ENCODE measurements at regions not wholly inside any gene's neighbourhood (a gene's known extent, or its start where the extent isn't known, plus 50 kb on each side); places are given as distances from the start of the nearest gene placed in this dataset.
"Not testable (repeated sequence)": the region's sequence is repeated elsewhere in the genome, so short reads cannot be mapped to it uniquely, and the experiment has no call there.

- Histone ChIP-seq H3K9me3 (ENCODE audit: low read depth, low read length) (no peaks in the 10 kb centered on the region), H3K4me1 (ENCODE audit: insufficient read depth, low read length) (peaks cover 16% of the 10 kb centered on the region), H3K4me3 (ENCODE audit: low read length) (no peak overlapping the region), H3K27me3 (ENCODE audit: insufficient read depth, low read length) (no peaks in the 10 kb centered on the region)
These were observed 195.1 kb downstream of the TXNL1 start for GRCh38 chr18:56443166-56443907.

DNA sequence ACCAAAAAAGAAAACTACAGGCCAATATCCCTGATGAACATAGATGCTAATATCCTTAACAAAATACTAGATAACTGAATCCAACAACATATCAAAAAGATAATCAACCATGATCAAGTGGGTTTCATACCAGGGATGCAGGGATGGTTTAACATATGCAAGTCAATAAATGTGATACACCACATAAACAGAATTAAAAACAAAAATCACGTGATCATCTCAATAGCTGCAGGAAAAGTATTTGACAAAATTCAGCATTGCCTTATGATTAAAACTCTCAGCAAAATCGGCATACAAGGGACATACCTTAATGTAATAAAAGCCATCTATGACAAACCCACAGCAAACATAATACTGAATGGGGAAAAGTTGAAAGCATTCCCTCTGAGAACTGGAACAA, 199.9 kb downstream of the TXNL1 start:
- H3K9me3 ChIP-seq (ENCODE audit: low read depth, low read length); H3K27me3 ChIP-seq (ENCODE audit: insufficient read depth, low read length); H3K4me1 ChIP-seq (ENCODE audit: insufficient read depth, low read length); H3K4me3 ChIP-seq (ENCODE audit: low read length): not testable (repeated sequence)

GRCh38 chr18:56436651-56437050, 201.7 kb downstream of the TXNL1 start:
- Histone ChIP-seq H3K9me3 (ENCODE audit: low read depth, low read length) (no peaks in the 10 kb centered on the region), H3K4me1 (ENCODE audit: insufficient read depth, low read length) (peaks cover under 1% of the 10 kb centered on the region), H3K4me3 (ENCODE audit: low read length) (no peak overlapping the region), H3K27me3 (ENCODE audit: insufficient read depth, low read length) (no peaks in the 10 kb centered on the region)

DNA sequence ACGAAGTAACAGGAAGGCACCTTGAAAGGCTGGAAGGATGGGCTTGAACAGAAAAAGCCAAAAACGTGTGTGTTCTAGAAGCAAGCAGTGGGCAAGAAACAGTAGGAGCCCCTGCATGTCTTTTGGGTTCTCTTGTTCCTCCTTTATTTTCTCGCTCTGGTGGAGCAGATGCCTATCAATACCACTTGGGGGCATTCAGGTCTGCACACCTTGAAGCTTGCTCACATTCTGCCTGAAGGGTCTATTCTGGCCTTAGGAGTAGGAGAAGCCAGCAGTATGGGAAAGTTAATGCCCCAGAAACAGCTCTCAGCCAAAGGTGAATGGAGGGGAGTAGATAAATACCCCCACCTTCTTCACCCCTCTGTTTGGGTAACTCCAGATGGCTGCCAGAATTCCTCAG, 204.5 kb downstream of the TXNL1 start:
- Histone ChIP-seq H3K27me3 (ENCODE audit: insufficient read depth, low read length) (no peaks in the 10 kb centered on the region), H3K4me3 (ENCODE audit: low read length) (no peak overlapping the region), H3K9me3 (ENCODE audit: low read depth, low read length) (no peaks in the 10 kb centered on the region), H3K4me1 (ENCODE audit: insufficient read depth, low read length) (no peaks in the 10 kb centered on the region)

- Histone ChIP-seq H3K4me3 (ENCODE audit: low read length) (no peak overlapping the region), H3K9me3 (ENCODE audit: low read depth, low read length) (peaks cover 6% of the 10 kb centered on the region), H3K4me1 (ENCODE audit: insufficient read depth, low read length) (no peaks in the 10 kb centered on the region), H3K27me3 (ENCODE audit: insufficient read depth, low read length) (no peaks in the 10 kb centered on the region)
These were observed 206.8 kb downstream of the TXNL1 start for GRCh38 chr18:56431551-56431950.

DNA sequence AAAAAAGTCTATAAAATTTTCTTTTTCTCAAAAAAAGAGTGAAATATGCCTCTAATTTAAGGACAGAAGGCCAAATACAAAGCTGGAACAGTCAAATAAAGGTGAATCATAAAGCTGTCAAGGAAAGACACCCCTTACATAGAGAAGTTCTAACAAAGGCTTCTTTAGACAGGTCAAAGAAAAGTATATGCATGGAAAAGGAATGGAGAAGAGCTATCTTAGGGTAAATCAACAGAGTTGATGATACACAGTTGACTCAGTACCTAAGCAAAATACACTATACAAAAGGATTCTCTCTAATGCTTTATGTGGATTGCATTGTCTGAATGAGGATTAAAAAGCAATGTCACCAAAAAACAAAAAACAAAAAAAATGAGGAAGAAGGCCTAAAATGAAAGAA, 214.8 kb downstream of the TXNL1 start:
- Histone ChIP-seq H3K27me3 (ENCODE audit: insufficient read depth, low read length) (no peaks in the 10 kb centered on the region), H3K9me3 (ENCODE audit: low read depth, low read length) (peaks cover 6% of the 10 kb centered on the region), H3K4me3 (ENCODE audit: low read length) (no peak overlapping the region)

DNA sequence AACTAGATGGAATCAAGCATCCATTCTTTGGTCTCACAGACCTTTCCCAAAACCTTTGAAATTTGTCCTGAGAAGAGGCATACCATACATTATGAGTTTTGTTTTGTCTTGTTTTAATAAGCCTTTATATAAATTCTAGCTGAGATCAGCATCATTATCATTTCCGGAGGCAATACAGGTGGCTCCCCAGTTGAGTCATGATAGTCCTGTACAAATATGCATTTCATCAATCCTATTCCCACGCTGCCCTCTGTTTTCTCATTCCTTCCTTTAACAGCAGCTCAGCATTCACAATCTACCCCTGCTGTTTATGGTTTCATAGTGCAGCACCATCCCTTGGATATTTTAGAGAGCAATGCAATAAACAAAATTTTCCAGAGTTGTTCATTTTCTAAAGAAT, 216.7 kb downstream of the TXNL1 start:
- Histone ChIP-seq H3K9me3 (ENCODE audit: low read depth, low read length) (no peaks in the 10 kb centered on the region), H3K4me3 (ENCODE audit: low read length) (no peak overlapping the region), H3K4me1 (ENCODE audit: insufficient read depth, low read length) (no peaks in the 10 kb centered on the region), H3K27me3 (ENCODE audit: insufficient read depth, low read length) (no peaks in the 10 kb centered on the region)

More for the DNA sequence above, 214.8 kb downstream of the TXNL1 start:
- H3K4me1 ChIP-seq (ENCODE audit: insufficient read depth, low read length), result no peaks in the 10 kb centered on the region

- H3K4me1 ChIP-seq (ENCODE audit: insufficient read depth, low read length); H3K4me3 ChIP-seq (ENCODE audit: low read length); H3K27me3 ChIP-seq (ENCODE audit: insufficient read depth, low read length); H3K9me3 ChIP-seq (ENCODE audit: low read depth, low read length): not testable (repeated sequence)
These were observed 217.5 kb downstream of the TXNL1 start for GRCh38 chr18:56420868-56421267.

DNA sequence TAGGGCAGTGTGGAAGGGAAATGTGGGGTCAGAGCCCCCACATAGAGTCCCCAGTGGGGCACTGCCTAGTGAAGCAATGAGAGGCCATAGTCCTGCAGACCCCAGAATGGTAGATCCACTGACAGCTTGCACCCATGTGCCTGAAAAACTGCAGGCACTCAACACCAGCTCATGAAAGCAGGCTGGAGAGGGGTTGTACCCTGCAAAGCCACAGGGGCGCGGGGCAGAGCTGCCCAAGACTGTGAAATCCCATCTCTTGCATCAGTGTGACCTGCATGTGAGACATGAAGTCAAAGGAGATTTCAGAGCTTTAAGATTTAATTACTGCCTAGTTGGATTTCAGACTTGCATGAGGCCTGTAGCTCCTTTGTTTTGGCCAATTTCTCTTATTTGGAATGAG, 224.0 kb downstream of the TXNL1 start:
- Histone ChIP-seq H3K27me3 (ENCODE audit: insufficient read depth, low read length) (no peaks in the 10 kb centered on the region), H3K9me3 (ENCODE audit: low read depth, low read length) (no peaks in the 10 kb centered on the region), H3K4me3 (ENCODE audit: low read length) (no peak overlapping the region)

DNA sequence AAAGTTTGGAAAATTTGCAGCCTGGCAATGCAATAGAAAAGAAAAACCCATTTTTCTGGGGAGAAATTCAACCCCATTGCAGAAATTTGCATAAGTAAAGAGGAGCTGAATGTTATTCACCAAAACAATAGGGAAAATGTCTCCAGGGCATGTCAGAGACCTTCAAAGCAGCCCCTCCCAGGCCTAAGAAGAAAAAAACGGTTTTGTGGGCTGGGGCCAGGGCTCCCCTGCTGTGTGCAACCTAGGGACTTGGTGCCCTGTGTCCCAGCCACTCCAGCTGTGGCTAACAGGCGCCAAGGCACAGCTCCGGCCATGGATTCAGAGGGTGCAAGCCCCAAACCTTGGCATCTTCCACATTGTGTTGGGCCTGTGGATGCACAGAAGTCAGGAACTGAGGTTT, 224.5 kb downstream of the TXNL1 start:
- no peaks in the 10 kb centered on the region for H3K27me3 ChIP-seq (ENCODE audit: insufficient read depth, low read length)
- no peaks in the 10 kb centered on the region for H3K4me1 ChIP-seq (ENCODE audit: insufficient read depth, low read length)
- H3K9me3 ChIP-seq (ENCODE audit: low read depth, low read length), result no peaks in the 10 kb centered on the region
- H3K4me3 ChIP-seq (ENCODE audit: low read length), result no peak overlapping the region

More for the DNA sequence above, 224.0 kb downstream of the TXNL1 start:
- H3K4me1 ChIP-seq (ENCODE audit: insufficient read depth, low read length), result no peaks in the 10 kb centered on the region

DNA sequence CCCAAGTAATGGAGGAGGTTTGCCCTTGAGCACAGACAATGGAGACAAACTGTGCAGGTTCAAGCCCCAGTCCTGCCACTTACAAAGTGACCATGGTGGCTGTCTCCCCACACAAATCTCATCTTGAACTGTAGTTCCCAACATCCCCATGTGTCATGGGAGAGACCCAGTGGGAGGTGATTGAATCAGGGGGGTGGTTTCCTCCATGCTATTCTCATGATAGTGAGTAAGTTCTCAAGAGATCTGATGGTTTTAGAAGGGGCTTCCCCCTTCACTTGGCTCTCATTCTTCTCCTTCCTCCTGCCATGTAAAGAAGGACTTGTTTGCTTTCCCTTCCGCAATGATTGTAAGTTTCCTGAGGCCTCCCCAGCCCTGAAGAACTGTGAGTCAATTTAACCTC, 225.4 kb downstream of the TXNL1 start:
- no peaks in the 10 kb centered on the region for H3K4me1 ChIP-seq (ENCODE audit: insufficient read depth, low read length)
- H3K9me3 ChIP-seq (ENCODE audit: low read depth, low read length), result no peaks in the 10 kb centered on the region
- H3K4me3 ChIP-seq (ENCODE audit: low read length), result no peak overlapping the region
- H3K27me3 ChIP-seq (ENCODE audit: insufficient read depth, low read length), result no peaks in the 10 kb centered on the region

GRCh38 chr18:56409736-56410135, 228.7 kb downstream of the TXNL1 start:
- Histone ChIP-seq H3K9me3 (ENCODE audit: low read depth, low read length) (no peaks in the 10 kb centered on the region), H3K4me3 (ENCODE audit: low read length) (no peak overlapping the region)

DNA sequence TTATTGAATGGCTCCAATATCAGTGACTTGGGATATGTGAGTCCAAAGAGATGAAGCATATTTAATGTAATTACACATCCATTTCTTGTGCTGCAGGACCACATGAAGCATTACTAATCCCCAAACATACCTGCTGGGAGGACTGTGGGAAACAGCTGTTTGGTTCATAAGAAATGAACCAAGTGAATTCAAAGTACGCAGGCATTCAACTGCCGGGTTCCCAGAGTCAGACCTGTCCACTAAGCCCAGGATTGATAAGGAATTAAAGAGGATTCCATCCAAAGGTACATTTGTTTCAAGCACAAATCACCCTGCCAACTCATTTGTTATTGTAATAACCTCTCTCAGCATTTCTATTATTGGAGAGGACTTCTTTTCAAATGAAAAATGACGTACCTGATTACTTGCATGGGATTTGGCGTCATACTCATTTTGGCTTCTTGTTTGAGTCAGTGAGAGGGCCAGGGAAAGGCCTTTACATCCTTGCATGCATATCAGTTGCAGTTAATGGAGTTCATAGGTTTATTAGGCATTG, 230.7 kb downstream of the TXNL1 start:
- no peaks in the 10 kb centered on the region for H3K27me3 ChIP-seq (ENCODE audit: insufficient read depth, low read length)
- H3K4me3 ChIP-seq (ENCODE audit: low read length), result no peak overlapping the region
- no peaks in the 10 kb centered on the region for H3K9me3 ChIP-seq (ENCODE audit: low read depth, low read length)
- H3K4me1 ChIP-seq (ENCODE audit: insufficient read depth, low read length), result no peaks in the 10 kb centered on the region

More at GRCh38 chr18:56409736-56410135, 228.7 kb downstream of the TXNL1 start:
- Histone ChIP-seq H3K27me3 (ENCODE audit: insufficient read depth, low read length) (no peaks in the 10 kb centered on the region), H3K4me1 (ENCODE audit: insufficient read depth, low read length) (no peaks in the 10 kb centered on the region)

DNA sequence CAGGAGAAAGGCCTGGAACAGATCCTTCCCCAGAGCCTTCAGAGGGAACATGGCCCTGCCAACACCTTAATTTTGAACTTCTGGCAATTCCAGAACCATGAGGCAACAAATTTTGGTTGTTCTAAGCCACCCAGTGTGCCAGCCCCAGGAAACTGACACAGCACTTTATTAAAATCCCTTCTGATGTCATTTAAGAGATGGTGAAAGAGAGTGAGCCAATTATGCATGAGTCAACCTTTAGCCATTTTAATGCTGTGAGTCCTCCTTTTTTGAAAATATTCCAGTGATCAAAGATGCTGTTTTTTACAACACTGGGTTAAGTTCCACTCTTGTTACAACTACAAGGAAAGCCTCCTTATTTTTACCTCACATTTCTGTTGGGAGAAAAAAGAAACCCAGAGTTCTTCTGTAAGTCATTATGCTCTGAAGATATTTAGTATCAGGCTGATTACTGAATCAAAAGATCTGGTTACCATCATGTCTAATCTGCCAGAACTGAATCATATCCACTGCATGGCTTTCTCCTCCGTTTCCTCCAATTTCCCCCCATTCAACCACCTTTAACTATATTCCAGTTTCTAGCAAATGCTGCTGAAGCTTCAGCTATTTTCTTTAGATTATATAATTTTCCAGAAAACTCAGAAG, 235.4 kb downstream of the TXNL1 start:
- Histone ChIP-seq H3K27me3 (ENCODE audit: insufficient read depth, low read length) (no peaks in the 10 kb centered on the region), H3K4me3 (ENCODE audit: low read length) (no peak overlapping the region), H3K9me3 (ENCODE audit: low read depth, low read length) (no peaks in the 10 kb centered on the region), H3K4me1 (ENCODE audit: insufficient read depth, low read length) (no peaks in the 10 kb centered on the region)

DNA sequence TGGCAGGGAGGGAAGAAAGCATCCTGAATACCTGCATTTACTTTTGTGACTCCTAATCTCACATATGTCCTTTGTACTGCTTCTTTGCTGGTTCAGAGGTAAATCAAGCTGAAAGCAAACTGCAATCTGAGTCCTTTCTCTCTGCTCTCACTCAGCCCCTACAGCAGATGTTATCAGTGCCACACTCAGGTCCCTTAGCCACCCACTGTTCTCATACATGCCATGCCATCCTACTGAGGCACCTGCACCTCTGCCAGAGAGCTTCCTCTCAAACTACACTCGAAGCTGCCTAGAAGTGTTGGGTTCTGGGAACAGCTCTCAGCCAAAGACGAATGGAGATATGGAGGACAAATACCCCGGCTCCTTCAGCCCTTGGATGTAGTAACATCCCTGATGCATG, 244.5 kb downstream of the TXNL1 start:
- Histone ChIP-seq H3K27me3 (ENCODE audit: insufficient read depth, low read length) (no peaks in the 10 kb centered on the region), H3K9me3 (ENCODE audit: low read depth, low read length) (no peaks in the 10 kb centered on the region), H3K4me1 (ENCODE audit: insufficient read depth, low read length) (no peaks in the 10 kb centered on the region), H3K4me3 (ENCODE audit: low read length) (no peak overlapping the region)
